ENCODE measurements at regions not wholly inside any gene's neighbourhood (a gene's known extent, or its start where the extent isn't known, plus 50 kb on each side); places are given as distances from the start of the nearest gene placed in this dataset.

- DNase-seq (ENCODE audit: low spot score) = no peak
Observed at GRCh38 chr13:26456650-26457049, 100.8 kb upstream of the WASF3 start.

DNA sequence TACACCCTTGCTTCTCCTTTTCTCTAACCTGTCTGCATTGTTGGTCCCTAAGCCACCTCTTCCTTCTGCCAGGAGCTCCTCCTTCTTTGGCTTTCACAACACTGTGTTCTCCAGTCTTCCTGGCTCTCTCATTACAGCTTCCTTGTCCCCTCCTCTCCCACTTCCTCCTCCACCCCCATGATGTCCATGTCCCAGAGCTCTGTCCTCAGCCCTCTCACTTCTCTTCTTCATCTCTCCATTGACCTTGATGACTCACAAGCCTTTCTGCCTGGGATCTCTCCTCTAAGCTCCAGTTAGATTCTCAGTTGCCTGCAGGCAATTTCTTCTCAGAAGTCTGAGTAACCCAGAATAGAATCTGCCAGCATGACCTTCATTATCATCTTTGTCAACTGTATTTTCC is 100.3 kb upstream of the WASF3 start:
- DNase-seq (ENCODE audit: low spot score) = peak; percentile 7

DNA sequence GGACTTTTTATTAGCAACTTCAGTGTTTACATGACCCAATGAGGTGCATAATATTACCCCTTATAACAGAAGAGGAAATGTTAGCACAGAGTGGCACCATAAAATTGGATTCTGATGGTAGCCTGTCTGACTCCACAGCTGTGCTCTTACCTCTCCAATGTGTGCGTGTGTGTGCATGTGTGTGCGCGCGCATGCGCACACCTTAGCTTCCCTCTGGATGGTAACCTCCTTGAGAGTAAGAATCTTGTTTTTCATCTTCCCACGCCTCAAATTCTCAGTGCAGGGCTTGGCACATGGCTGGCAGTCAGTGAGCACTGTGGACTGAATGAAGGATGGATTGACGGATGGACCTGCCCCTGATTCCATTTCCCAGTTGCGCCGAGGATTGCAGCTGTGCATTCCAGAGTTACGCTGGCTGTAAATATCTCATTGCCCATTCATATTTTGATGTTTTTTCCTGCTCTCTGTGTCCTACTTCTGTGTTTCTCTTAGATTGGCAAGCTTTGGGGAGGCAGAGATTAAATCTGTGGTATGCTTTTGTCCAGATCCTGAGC is 99.2 kb upstream of the WASF3 start:
- DNase-seq (ENCODE audit: low spot score) = no peak

- no peak for DNase-seq (ENCODE audit: low spot score)
Observed at GRCh38 chr13:26459276-26460131, 98.0 kb upstream of the WASF3 start.

- DNase-seq (ENCODE audit: low spot score) = no peak
Observed at GRCh38 chr13:26460648-26461047, 96.8 kb upstream of the WASF3 start.

DNA sequence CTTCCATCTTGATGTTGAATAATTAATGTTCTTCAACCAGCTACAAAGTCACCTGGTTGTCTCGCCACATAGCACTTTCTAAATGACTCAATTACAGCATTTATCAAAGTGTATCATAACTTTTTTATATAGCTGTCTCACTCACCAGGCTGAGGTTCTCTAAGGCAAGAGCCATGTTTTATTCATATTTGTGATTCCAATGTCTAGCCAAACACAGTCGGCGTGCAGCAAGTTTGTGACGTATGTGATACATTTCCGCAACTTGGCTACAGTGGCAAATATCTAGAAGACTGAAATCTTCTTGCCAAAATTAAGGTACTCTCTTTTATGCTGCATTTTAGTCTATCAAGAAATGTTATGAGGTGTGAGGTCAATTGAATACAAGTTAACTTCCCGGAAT is 94.2 kb upstream of the WASF3 start:
- no peak for DNase-seq (ENCODE audit: low spot score)

DNA sequence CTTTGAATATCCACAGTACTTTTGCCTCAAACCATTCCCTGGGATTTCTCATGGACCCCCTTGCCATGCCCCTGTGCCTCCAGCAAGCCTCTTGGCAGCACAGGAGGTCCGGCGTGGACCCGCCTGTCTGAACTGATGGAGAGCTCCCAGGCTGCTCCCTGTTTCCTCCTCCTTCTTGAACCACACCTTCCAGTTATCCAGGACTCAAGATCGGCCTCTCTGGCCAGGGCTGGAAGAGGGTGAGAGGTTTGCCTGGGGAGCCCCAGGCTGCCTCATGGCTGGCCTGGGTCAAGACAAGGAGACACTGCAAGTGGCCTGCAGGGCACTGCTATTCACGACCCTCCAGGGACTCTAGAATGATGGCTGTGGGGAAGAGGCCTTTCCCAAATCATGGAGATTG is 93.6 kb upstream of the WASF3 start:
- DNase-seq (ENCODE audit: low spot score) = no peak

DNA sequence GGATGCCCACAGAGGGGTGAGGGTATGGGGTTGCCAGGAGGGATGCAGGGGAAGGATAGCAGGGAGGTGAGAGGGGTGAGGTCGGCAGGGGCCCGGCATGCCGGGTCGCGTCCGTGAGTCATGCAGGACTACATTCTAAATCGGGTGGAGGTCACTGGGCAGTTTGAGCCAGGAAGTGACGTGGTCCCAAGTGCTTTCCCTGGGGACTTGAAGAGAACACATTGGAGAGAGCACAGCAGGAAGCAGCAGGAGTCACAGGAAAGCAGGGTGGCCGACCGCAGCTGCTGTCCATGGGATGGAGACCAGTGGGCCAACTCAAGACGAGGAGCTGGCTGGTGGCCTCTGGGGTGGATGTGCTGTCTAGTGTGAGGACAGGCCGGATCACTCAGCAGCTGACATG is 92.0 kb upstream of the WASF3 start:
- no peak for DNase-seq (ENCODE audit: low spot score)

- DNase-seq (ENCODE audit: low spot score) = no peak
Observed at GRCh38 chr13:26465954-26466353, 91.5 kb upstream of the WASF3 start.

DNA sequence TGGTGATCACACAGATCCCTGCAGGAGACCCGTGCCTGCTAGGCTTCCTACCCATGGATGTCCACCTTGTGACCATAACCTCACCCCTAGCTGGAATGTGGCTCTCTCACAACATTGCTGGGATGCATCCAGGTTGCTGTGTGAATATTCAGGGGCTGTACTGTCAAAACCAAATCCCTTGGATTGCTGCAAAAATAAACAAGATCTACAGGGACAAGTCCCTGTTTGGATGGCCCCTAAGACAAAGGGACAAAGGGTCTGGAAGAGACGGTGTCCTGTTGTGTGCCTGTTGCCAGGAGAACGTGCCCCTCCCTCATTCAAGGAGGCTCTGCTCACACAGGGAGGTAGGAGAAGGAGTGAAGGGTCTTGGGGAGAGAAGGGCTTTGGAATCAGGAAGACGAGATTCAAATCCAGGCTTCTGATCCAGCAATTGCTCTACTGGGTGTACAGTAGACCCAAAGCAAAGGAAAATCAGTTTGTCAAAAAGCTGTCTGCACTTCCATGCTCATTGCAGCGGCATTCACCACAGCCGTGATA is 89.2 kb upstream of the WASF3 start:
- no peak for DNase-seq (ENCODE audit: low spot score)

- no peak for DNase-seq (ENCODE audit: low spot score)
Observed at GRCh38 chr13:26469602-26470001, 87.9 kb upstream of the WASF3 start.

- DNase-seq (ENCODE audit: low spot score) = no peak
Observed at GRCh38 chr13:26471807-26472206, 85.7 kb upstream of the WASF3 start.

- DNase-seq (ENCODE audit: low spot score) = no peak
Observed at GRCh38 chr13:26473571-26474230, 83.8 kb upstream of the WASF3 start.

DNA sequence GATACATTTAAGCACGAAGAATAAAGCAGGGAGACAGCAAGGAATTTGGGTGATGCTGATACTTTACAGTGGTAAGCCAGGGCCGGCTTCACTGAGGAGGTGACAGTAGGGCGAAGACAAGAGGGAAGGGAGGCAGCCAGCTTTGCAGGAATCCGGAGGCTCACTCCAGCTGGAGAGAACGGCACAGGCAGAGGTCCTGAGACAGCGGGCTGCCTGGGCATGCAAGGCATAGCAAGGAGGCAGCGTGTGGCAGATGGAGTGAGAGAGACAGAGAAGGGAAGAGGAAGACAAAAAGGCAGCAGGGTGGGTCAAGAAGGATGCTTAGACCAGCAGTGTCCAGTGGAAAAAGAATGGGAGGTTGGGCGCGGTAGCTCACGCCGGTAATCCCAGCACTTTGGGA is 83.2 kb upstream of the WASF3 start:
- DNase-seq (ENCODE audit: low spot score) = no peak

DNA sequence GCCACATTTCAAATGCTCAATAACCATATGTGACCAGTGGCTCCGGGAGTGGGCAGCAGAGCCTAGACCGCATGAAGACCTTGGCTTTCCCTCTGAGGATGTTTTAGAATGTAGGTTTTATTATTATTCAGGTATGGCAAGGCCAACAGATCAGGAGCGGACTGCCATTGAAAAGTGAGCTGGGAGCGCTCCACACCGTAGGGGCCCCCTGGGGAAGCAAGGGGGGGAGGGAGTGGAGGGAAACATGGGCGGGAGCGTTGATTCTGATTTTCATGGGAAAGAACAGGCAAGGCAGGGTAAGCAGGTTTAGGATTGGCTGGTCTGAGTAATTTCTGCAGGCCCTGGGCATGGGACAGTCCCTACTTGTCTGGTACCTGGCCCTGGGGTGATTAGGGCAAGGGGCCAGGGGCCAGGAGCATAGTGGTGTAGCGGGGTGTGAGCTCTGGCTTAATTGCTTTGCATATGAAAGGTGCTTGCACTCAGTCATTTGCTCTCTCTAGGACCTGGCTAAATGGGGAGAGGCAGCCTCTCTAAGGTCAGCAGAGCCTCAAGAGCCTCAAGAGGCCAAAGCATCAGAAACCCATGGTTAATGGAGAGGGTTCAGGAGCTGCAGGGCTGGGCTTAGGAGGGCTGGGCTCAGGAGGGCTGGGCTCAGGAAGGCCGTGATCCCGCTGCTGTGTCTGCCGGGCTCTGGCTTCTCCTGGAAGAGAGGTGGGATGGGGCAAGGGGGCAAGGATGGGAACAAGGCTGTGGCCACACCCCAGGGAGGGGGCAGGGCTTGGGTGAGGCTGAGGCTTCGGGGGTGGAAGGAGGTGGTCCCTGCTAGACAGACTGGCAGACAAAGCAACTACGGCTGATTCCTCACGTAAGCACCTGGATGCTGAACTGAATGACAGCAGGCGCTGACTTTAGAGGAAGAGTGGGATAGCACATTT is 82.0 kb upstream of the WASF3 start:
- DNase-seq (ENCODE audit: low spot score) = no peak

DNA sequence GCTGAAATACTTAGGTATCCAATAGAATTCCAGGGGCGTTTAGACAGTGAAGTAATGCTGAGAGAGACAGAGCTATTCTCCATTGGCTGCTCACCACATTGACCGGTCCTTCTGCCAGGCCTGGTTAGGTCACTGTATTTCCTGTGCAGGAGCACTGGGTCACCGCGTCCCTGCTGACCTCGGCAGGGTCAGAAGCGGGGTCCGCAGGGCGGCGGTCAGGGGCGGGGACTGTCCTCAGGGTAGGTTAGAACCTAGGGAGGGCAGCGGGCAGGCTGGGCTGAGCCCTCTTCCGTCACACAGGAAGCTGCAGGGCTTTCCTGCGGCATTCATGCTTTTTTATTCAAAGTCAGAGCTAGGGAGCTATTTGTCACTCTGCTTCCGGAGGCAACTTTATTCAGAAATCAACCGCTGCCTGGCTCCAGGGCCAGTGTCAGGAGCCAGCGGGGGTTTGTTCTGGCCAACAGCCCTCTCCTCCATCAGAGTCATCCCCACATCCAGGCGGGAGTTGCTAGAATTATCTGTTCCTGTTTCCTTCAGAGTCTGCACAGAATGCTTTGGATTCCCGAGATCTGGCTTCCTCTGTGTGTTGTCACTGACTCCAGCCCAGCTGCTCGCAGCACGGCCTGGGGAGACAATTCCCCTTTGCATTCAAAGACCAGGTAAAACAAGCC is 81.2 kb upstream of the WASF3 start:
- no peak for DNase-seq (ENCODE audit: low spot score)

DNA sequence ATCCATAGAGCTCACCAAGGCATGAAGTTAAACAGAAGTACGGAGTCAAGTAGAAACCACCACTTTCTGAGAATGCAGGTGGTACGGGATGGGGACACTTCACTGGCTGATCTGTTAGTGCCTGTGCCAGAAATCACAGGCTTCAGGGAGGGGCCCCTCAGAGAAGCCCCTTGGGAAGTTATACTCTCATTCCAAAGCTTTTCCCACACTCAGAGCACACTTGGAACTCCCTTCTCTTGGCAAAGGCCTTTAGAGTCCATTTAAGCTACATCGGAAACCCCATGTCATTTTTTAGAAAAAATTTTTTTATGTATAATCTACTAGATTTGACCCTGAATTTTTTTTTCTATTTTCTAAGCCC is 80.7 kb upstream of the WASF3 start:
- no peak for DNase-seq (ENCODE audit: low spot score)

DNA sequence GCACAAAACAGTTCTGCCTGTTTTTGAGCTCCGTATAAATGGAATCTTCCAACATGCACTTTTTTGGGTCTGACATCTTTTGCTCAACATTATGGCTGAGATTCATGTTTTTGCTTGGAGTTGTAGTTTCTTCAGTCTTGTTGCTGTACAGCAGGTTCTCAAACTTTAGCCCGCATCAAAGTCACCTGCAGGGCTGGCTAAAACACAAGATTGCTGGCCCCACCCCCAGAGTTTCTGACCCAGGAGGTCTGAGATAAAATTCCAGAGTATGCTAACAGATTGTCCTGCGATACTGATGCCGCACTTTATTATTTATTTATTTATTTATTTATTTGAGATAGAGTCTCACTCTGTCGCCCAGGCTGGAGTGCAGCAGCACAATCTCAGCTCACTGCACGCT is 79.8 kb upstream of the WASF3 start:
- no peak for DNase-seq (ENCODE audit: low spot score)

DNA sequence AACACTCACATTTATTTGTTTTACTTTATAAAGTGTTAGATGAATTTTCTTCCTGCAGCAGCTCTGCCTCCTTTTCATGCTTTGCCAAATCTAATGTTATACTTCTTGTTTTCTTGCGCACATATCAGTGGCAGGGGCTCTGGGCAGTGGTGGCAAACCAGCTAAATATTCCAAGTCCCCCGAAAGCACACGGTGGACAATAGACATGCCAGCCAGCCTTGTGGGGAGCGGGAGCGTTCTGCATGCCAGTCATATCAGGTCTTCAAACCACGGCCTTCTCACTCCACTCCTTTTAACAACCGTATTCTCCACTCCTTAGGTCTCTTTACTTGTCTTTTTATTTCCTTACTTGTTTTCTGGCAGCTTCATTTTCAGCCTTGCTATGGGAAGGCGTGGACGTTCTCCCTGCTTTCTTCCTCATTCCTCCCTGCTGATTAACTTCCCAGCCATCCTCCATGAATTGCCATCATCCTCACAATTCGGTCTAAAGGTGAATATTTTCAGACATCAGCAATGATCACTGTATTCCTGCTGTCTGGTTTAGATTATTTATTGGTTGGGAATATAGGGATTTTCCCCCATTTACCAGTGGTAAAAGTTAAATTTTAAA is 77.1 kb upstream of the WASF3 start:
- no peak for DNase-seq (ENCODE audit: low spot score)

GRCh38 chr13:26482451-26483197 is 74.9 kb upstream of the WASF3 start:
- peak; percentile 81 for DNase-seq (ENCODE audit: low spot score)
